Peyer's patch (tissue), 4 donors: ENCODE measurements at regions not wholly inside any gene's neighbourhood (a gene's known extent, or its start where the extent isn't known, plus 50 kb on each side); places are given as distances from the start of the nearest gene placed in this dataset.

Experiments
- DNase-seq, 3 donors: peaks; one replicate each; pipeline ENCODE4 v3.0.0-alpha.2; 2017 to 2019
- H3K27ac ChIP-seq, 4 donors: fragments of 200-600 bp; sonication (generic); one replicate each; pipeline ENCODE4 v1.5.1; 2016 to 2019
- H3K27me3 ChIP-seq, 2 donors: fragments of 200-600 bp; sonication (generic); one replicate each; pipeline ENCODE4 v1.5.1; 2019
- H3K36me3 ChIP-seq, 3 donors: fragments of 200-600 bp; sonication (generic); one replicate each; pipeline ENCODE4 v1.5.1; 2016 to 2019
- H3K4me1 ChIP-seq, 4 donors: fragments of 200-600 bp; sonication (generic); one replicate each; pipeline ENCODE4 v1.5.1; 2016 to 2019
- H3K4me3 ChIP-seq, 4 donors: fragments of 200-600 bp; sonication (generic); 1 replicate in 3 of 4; 2 replicates in 1 of 4; pipeline ENCODE4 v1.5.1; 2016 to 2019; ENCODE audit warnings: mild to moderate bottlenecking in 1 of 4
- H3K9me3 ChIP-seq, 4 donors: fragments of 200-600 bp; sonication (generic); one replicate each; pipeline ENCODE4 v1.5.1; 2016 to 2019; ENCODE audit warnings: mild to moderate bottlenecking in 1 of 4
- CTCF ChIP-seq, 6 experiments: fragments of 450-650 bp in 4 of 6; fragments of 200-600 bp in 2 of 6; sonication (generic) in 1 of 6; IDR thresholded peaks; one replicate each; pipeline ENCODE4 v1.5.1; 2017 to 2019; ENCODE audit warnings: antibody characterized with exemption in 6 of 6, mild to moderate bottlenecking in 3 of 6, moderate library complexity in 1 of 6
- POLR2A ChIP-seq, 2 donors: fragments of 450-650 bp; IDR thresholded peaks; one replicate each; pipeline ENCODE4 v1.5.1; 2017; ENCODE audit warnings: antibody characterized with exemption in 2 of 2, mild to moderate bottlenecking in 2 of 2, moderate library complexity in 2 of 2

DNA sequence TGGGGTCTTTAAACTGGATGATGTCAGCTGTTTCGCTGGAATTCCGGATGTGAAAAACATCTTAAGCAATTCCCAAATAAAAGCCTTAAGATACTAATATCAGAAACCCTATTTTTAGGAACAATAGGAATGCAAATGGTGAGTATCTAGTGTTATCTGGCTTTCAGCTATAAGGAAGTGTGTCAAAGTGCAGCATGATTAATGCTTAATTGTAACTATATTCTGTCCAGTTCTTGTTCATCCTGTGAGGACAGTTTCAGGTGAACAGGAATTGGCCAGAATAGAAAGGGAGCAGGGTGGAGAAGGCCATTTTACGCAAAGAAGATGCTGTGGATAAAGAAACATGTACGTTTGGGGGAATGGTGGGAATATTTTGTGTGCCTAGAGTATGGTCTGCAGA lies 108.2 kb downstream of the RASSF10 start:
- no peaks in the 10 kb centered on the region for H3K36me3 ChIP-seq
- no peak overlapping the region for H3K4me3 ChIP-seq
- DNase-seq, result no peak
- H3K27me3 ChIP-seq, result no peaks in the 10 kb centered on the region
- H3K9me3 ChIP-seq, result no peaks in the 10 kb centered on the region
- TF ChIP-seq POLR2A (IDR thresholded peaks at IDR 0.05), result no peak
- no peak for TF ChIP-seq CTCF (IDR thresholded peaks at IDR 0.05)
- no peaks in the 10 kb centered on the region for H3K4me1 ChIP-seq
- H3K27ac ChIP-seq, result no peak overlapping the region

GRCh38 chr11:13118194-13118593 lies 109.1 kb downstream of the RASSF10 start:
- no peak for DNase-seq
- H3K4me1 ChIP-seq, result no peaks in the 10 kb centered on the region
- no peak for TF ChIP-seq CTCF (IDR thresholded peaks at IDR 0.05)
- no peak for TF ChIP-seq POLR2A (IDR thresholded peaks at IDR 0.05)

DNA sequence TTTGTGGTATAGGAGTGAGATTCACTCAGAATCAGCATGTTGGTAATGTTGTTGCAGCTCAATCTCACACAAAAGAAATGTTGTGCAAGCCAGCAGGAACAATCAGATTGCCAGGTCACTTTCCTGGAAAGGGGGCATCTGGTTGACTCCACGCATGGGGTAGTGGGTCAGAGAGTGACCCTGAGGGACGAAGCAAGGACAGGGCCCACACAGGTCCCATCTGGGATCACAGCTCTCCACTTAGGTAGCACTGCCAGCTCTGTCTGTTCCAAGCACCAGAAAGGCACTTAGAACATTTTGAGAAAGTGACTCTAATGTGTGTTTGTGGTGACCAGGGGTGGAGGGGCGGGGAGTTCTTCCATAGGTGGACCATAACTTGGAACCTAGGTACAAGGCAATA lies 109.5 kb downstream of the RASSF10 start:
- no peaks in the 10 kb centered on the region for H3K4me1 ChIP-seq
- no peaks in the 10 kb centered on the region for H3K36me3 ChIP-seq
- no peaks in the 10 kb centered on the region for H3K9me3 ChIP-seq
- no peak for TF ChIP-seq CTCF (IDR thresholded peaks at IDR 0.05)
- no peak for TF ChIP-seq POLR2A (IDR thresholded peaks at IDR 0.05)
- no peak for DNase-seq
- no peak overlapping the region for H3K4me3 ChIP-seq
- no peaks in the 10 kb centered on the region for H3K27me3 ChIP-seq
- no peak overlapping the region for H3K27ac ChIP-seq

More at GRCh38 chr11:13118194-13118593, 109.1 kb downstream of the RASSF10 start:
- no peaks in the 10 kb centered on the region for H3K9me3 ChIP-seq
- no peak overlapping the region for H3K27ac ChIP-seq
- H3K27me3 ChIP-seq, result no peaks in the 10 kb centered on the region
- no peaks in the 10 kb centered on the region for H3K36me3 ChIP-seq
- no peak overlapping the region for H3K4me3 ChIP-seq

GRCh38 chr11:13119361-13119760 lies 110.2 kb downstream of the RASSF10 start:
- no peaks in the 10 kb centered on the region for H3K9me3 ChIP-seq
- no peak for DNase-seq

DNA sequence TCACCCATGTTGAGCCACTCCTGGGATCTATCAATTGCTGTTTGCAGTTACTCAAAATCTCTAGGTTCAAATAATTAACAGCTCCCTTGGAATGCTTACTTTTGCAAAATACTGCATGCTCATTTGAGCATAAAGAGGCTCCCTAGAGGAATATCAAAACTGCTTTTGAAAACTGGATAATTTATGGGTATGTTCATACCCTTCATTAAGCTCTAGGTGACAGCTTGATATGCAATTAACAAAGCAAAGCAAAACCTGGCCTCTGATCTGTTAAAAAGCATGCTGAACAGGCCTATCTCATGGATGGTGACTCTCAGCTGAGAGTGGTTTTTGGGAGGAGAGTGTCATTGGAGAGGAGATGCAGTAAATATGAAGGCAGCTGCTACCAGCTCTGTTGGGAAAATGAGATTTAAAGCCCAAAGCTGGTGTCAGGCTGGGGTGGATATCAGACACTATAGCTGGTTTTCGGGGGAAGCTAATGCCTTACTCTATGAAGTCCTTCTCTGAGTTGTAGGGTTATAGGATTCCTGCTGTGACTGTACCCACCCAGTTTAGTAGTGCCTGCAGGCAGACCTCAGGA lies 110.9 kb downstream of the RASSF10 start:
- Histone ChIP-seq H3K9me3 (no peaks in the 10 kb centered on the region), H3K36me3 (no peaks in the 10 kb centered on the region), H3K4me3 (no peak overlapping the region), H3K4me1 (no peaks in the 10 kb centered on the region), H3K27me3 (no peaks in the 10 kb centered on the region), H3K27ac (no peak overlapping the region)
- no peak for TF ChIP-seq CTCF (IDR thresholded peaks at IDR 0.05)
- no peak for TF ChIP-seq POLR2A (IDR thresholded peaks at IDR 0.05)
- DNase-seq, result no peak

More at GRCh38 chr11:13119361-13119760, 110.2 kb downstream of the RASSF10 start:
- no peak overlapping the region for H3K4me3 ChIP-seq
- no peak overlapping the region for H3K27ac ChIP-seq
- no peaks in the 10 kb centered on the region for H3K36me3 ChIP-seq
- no peak for TF ChIP-seq CTCF (IDR thresholded peaks at IDR 0.05)
- no peak for TF ChIP-seq POLR2A (IDR thresholded peaks at IDR 0.05)
- no peaks in the 10 kb centered on the region for H3K27me3 ChIP-seq
- H3K4me1 ChIP-seq, result no peaks in the 10 kb centered on the region

DNA sequence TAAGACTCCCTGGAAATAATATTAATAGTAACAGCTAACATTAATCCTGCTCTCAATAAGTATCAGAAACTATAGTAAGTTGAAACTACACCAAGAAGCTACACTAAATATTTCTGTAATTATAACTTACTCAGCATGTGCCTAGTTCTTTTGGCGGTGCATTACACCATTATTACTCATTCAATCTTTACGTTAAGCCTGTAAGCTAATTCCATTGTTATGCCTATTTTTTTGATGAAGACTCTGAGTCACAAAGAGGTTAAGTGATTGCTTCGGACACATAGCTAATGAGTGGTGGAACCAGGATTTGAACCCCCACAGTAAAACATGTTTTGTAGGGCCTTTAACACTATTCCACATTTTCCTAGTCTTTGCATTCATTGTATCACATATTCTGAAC lies 111.6 kb downstream of the RASSF10 start:
- H3K36me3 ChIP-seq, result no peaks in the 10 kb centered on the region
- no peak overlapping the region for H3K27ac ChIP-seq
- TF ChIP-seq CTCF (IDR thresholded peaks at IDR 0.05) (no peak), POLR2A (IDR thresholded peaks at IDR 0.05) (no peak)
- H3K4me3 ChIP-seq, result no peak overlapping the region
- no peaks in the 10 kb centered on the region for H3K4me1 ChIP-seq
- H3K9me3 ChIP-seq, result no peaks in the 10 kb centered on the region
- DNase-seq, result no peak
- no peaks in the 10 kb centered on the region for H3K27me3 ChIP-seq
